IMR-90 (cell line): ENCODE measurements at regions not wholly inside any gene's neighbourhood (a gene's known extent, or its start where the extent isn't known, plus 50 kb on each side); places are given as distances from the start of the nearest gene placed in this dataset.

Source experiments
- ATAC-seq: fragments of 200-7000 bp; cut with Tn5 transposase; 2 replicates; pipeline ENCODE4 v1.9.1; 2020; ENCODE audit warnings: low read depth, mild to moderate bottlenecking, moderate library complexity
- BruUV-seq: library from RNA; stranded (reverse); fragments of 400-500 nt; replicated peaks from 2 replicates; lab custom pipeline; 2021; lab: Mats Ljungman, UMichigan
- CTCF ChIA-PET: fragments of 300-600 bp; formaldehyde crosslinking; extraction: SDS; loops from one replicate; lab custom pipeline; 2021; ENCODE audit warnings: antibody characterized with exemption; lab: Yijun Ruan, JAX
- POLR2A ChIA-PET: fragments of 300-600 bp; sonication (Branson Sonifier 250); formaldehyde crosslinking; loops from one replicate; lab custom pipeline; 2022; ENCODE audit warnings: antibody characterized with exemption; ENCODE audit not compliant: unreplicated experiment; lab: Charles Lee
- DNase-seq: peaks from one replicate; pipeline ENCODE4 v3.0.0; 2013
- H2AFZ ChIP-seq: replicated peaks from 2 replicates; pipeline ENCODE3; 2013; ENCODE audit warnings: low read length, mild to moderate bottlenecking; ENCODE audit not compliant: poor library complexity
- H2AK5ac ChIP-seq: 2 replicates; pipeline ENCODE4 v1.6.1; 2013; ENCODE audit warnings: low read depth, low read length, inconsistent platforms
- H2AK9ac ChIP-seq: replicated peaks from 2 replicates; pipeline ENCODE3; 2013; ENCODE audit warnings: mild to moderate bottlenecking, low read depth, low read length, moderate library complexity; ENCODE audit not compliant: poor library complexity
- H2BK120ac ChIP-seq: 2 replicates; pipeline ENCODE4 v1.6.1; 2013; ENCODE audit warnings: low read depth, low read length, inconsistent platforms
- H2BK15ac ChIP-seq: 3 replicates; pipeline ENCODE4 v1.6.1; 2013; ENCODE audit warnings: low read depth, low read length, inconsistent platforms
- H2BK20ac ChIP-seq: 2 replicates; pipeline ENCODE4 v1.6.1; 2013; ENCODE audit warnings: low read depth, mild to moderate bottlenecking, inconsistent platforms, low read length, moderate library complexity
- H2BK5ac ChIP-seq: 2 replicates; pipeline ENCODE4 v1.6.1; 2013; ENCODE audit warnings: mild to moderate bottlenecking, low read depth, low read length, inconsistent platforms; ENCODE audit not compliant: poor library complexity, severe bottlenecking
- H3K14ac ChIP-seq: replicated peaks from 2 replicates; pipeline ENCODE4 v1.6.1; 2013; ENCODE audit warnings: low read depth, low read length, inconsistent platforms
- H3K18ac ChIP-seq: 2 replicates; pipeline ENCODE4 v1.6.1; 2013; ENCODE audit warnings: low read depth, low read length, control low read depth
- H3K23ac ChIP-seq: 2 replicates; pipeline ENCODE4 v1.6.1; 2013; ENCODE audit warnings: low read depth, low read length, inconsistent platforms
- H3K27ac ChIP-seq: 2 replicates; pipeline ENCODE4 v1.5.1; 2013; ENCODE audit warnings: mild to moderate bottlenecking, control low read depth, low read length; ENCODE audit not compliant: insufficient read depth
- H3K27me3 ChIP-seq: 2 replicates; pipeline ENCODE4 v1.6.1; 2013; ENCODE audit warnings: low read length; ENCODE audit not compliant: control insufficient read depth, insufficient read depth
- H3K36me3 ChIP-seq: 2 replicates; pipeline ENCODE4 v1.6.1; 2013; ENCODE audit warnings: low read length, mixed read lengths; ENCODE audit not compliant: control insufficient read depth, insufficient read depth
- H3K4ac ChIP-seq: 2 replicates; pipeline ENCODE4 v1.6.1; 2013; ENCODE audit warnings: low read depth, low read length, inconsistent platforms
- H3K4me1 ChIP-seq: 2 replicates; pipeline ENCODE4 v1.6.1; 2013; ENCODE audit warnings: low read length, mixed read lengths; ENCODE audit not compliant: control insufficient read depth, insufficient read depth
- H3K4me2 ChIP-seq: 2 replicates; pipeline ENCODE4 v1.6.1; 2013; ENCODE audit warnings: low read depth, mild to moderate bottlenecking, control low read depth, low read length, moderate library complexity
- H3K4me3 ChIP-seq: 2 replicates; pipeline ENCODE4 v1.5.1; 2013; ENCODE audit warnings: low read depth, mild to moderate bottlenecking, control low read depth, low read length, moderate library complexity; ENCODE audit not compliant: insufficient read depth
- H3K56ac ChIP-seq: 2 replicates; pipeline ENCODE4 v1.6.1; 2013; ENCODE audit warnings: low read length, inconsistent platforms; ENCODE audit not compliant: insufficient read depth; ENCODE audit errors: extremely low read depth
- H3K79me1 ChIP-seq, 2 experiments: 2 replicates each; pipeline ENCODE4 v1.6.1; 2013; ENCODE audit warnings: low read length in 2 of 2, inconsistent platforms in 1 of 2, low read depth in 1 of 2
- H3K9ac ChIP-seq: 2 replicates; pipeline ENCODE4 v1.6.1; 2013; ENCODE audit warnings: low read depth, low read length, control low read depth
- H3K9me1 ChIP-seq: 2 replicates; pipeline ENCODE4 v1.6.1; 2013; ENCODE audit warnings: low read length, inconsistent platforms; ENCODE audit not compliant: insufficient read depth
- H3K9me3 ChIP-seq: 2 replicates; pipeline ENCODE4 v1.6.1; 2013; ENCODE audit warnings: low read length; ENCODE audit not compliant: control insufficient read depth, insufficient read depth
- H4K20me1 ChIP-seq: 2 replicates; pipeline ENCODE4 v1.6.1; 2013; ENCODE audit warnings: low read length, inconsistent platforms; ENCODE audit not compliant: insufficient read depth
- H4K5ac ChIP-seq: 2 replicates; pipeline ENCODE4 v1.6.1; 2013; ENCODE audit warnings: mild to moderate bottlenecking, low read depth, low read length, control low read depth
- H4K8ac ChIP-seq, 2 experiments: 2 replicates each; pipeline ENCODE4 v1.6.1; 2013; ENCODE audit warnings: low read depth in 2 of 2, low read length in 2 of 2, control low read depth in 1 of 2, inconsistent platforms in 1 of 2
- H4K91ac ChIP-seq: 2 replicates; pipeline ENCODE4 v1.6.1; 2013; ENCODE audit warnings: low read depth, low read length, inconsistent platforms; ENCODE audit not compliant: insufficient read depth
- CHD1 ChIP-seq: IDR thresholded peaks from 2 replicates; pipeline ENCODE4 v1.6.1; 2012; ENCODE audit warnings: low read depth, low read length, improper control_type of control experiment
- POLR2A ChIP-seq: IDR thresholded peaks from 2 replicates; pipeline ENCODE4 v1.6.1; 2012; ENCODE audit warnings: mild to moderate bottlenecking, low read depth, low read length
- RCOR1 ChIP-seq: IDR thresholded peaks from 2 replicates; pipeline ENCODE4 v1.6.1; 2012; ENCODE audit warnings: mild to moderate bottlenecking, low read length, improper control_type of control experiment; ENCODE audit not compliant: insufficient replicate concordance
- WGBS, 2 experiments: methylation state at CpG; one replicate each; pipeline versions ENCODE4 v1.1.5 to v1.1.7; 2013; ENCODE audit warnings: missing lambda C conversion rate in 2 of 2; ENCODE audit not compliant: insufficient read length in 1 of 2; ENCODE audit errors: extremely low coverage in 2 of 2; 5-methylcytosine and 5-hydroxymethylcytosine counted together
- dilution Hi-C: fragments of 300-500 bp; cut with HindIII; formaldehyde crosslinking; loops from one replicate; pipeline ENCODE4 v1.14.3; 2018; ENCODE audit warnings: low sequenced_read_pairs; ENCODE audit not compliant: unreplicated experiment
- in situ Hi-C: fragments of 300-500 bp; cut with MboI; formaldehyde crosslinking; loops from 3 replicates; pipeline ENCODE4 v1.14.3; 2019; ENCODE audit warnings: low sequenced_read_pairs, inconsistent platforms, mixed read lengths
- intact Hi-C: fragments of 100-400 bp; cut with micrococcal nuclease; formaldehyde crosslinking; loops from 2 replicates; pipeline ENCODE4 v1.10.0; 2022

GRCh38 chr6:159510141-159510540 lies 182.9 kb downstream of the SOD2 start:
- Histone ChIP-seq H3K23ac (no peak overlapping the region), H3K36me3 (no peaks in the 10 kb centered on the region), H4K20me1 (no peaks in the 10 kb centered on the region), H2AK9ac (no peak overlapping the region), H2AFZ (no peak overlapping the region), H4K91ac (no peak overlapping the region), H3K56ac (no peak overlapping the region), H3K9me3 (no peaks in the 10 kb centered on the region), H2BK20ac (no peak overlapping the region), H3K4ac (no peak overlapping the region), H2BK5ac (no peak overlapping the region), H2BK120ac (no peak overlapping the region), H4K8ac (no peak overlapping the region), H3K4me3 (no peak overlapping the region), H3K9ac (no peak overlapping the region), H3K4me2 (no peak overlapping the region), H3K79me1 (no peaks in the 10 kb centered on the region), H3K14ac (no peak overlapping the region), H3K4me1 (no peaks in the 10 kb centered on the region), H3K27me3 (no peaks in the 10 kb centered on the region), H2AK5ac (no peak overlapping the region), H2BK15ac (no peak overlapping the region), H3K18ac (no peak overlapping the region), H4K5ac (no peak overlapping the region), H3K27ac (no peak overlapping the region), H3K9me1 (no peaks in the 10 kb centered on the region)
- CTCF ChIA-PET: no interaction called here
- TF ChIP-seq CHD1 (no peak), POLR2A (no peak), RCOR1 (no peak)
- intact Hi-C loops: no loop called here
- dilution Hi-C loops: no loop called here
- no CpG with 5 or more reads among the region's 8 CpGs for WGBS, 2 experiments
- BruUV-seq: no TSS peak
- ATAC-seq (no peak), DNase-seq (no peak)
- POLR2A ChIA-PET: no interaction called here
- in situ Hi-C loops: no loop called here
